Gastrocnemius medialis (tissue), 4 donors: ENCODE measurements at regions not wholly inside any gene's neighbourhood (a gene's known extent, or its start where the extent isn't known, plus 50 kb on each side); places are given as distances from the start of the nearest gene placed in this dataset.

Source experiments
- CTCF ChIP-seq, 5 experiments: fragments of 450-650 bp in 3 of 5; fragments of 200-600 bp in 2 of 5; sonication (generic) in 2 of 5; IDR thresholded peaks in 4 of 5; conservative IDR thresholded peaks in 1 of 5; 1 replicate in 4 of 5; 2 replicates in 1 of 5; pipeline ENCODE4 v1.5.1; 2016 to 2019; ENCODE audit warnings: antibody characterized with exemption in 5 of 5, mild to moderate bottlenecking in 3 of 5, moderate library complexity in 3 of 5
- POLR2A ChIP-seq, 2 donors: fragments of 450-650 bp; IDR thresholded peaks; one replicate each; pipeline ENCODE4 v1.6.1; 2017; ENCODE audit warnings: antibody characterized with exemption in 2 of 2, mild to moderate bottlenecking in 2 of 2, moderate library complexity in 2 of 2

DNA sequence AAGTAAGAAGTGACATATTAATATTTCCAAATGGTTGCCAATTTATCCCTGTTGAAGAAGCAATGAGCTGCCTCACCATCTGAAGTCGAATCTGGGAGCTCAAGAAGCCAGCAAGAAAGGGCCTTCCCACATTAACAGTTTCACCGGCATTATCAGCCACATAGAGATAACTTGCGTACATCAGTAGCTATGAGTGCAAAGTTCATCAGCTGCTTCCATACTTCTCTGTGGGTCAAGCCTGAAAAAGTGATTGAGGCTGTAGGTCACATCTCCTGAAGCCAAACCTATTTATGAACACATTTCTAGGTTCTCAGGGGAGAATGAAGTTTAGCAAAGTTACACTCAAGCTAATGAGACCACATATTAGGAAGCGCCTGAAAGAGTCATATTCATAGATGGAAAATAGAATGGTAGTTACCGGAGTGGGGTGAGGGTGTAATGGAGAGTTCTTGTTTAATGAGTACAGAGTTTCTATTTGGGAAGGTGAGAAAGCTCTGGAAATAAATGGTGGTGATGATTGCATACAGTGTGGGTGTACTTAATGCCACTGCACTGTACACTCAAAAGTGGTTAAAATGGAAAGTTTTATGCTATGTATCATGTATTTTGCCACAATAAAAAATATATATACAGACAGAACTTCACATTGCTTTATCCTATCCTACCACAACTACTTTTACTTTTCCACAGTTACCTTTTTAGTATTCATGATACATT, 189.3 kb upstream of the SP4 start:
- no peak for TF ChIP-seq CTCF (IDR thresholded peaks at IDR 0.05 in 4 of 5, conservative IDR thresholded peaks at IDR 0.05 in 1 of 5)
- no peak for TF ChIP-seq POLR2A (IDR thresholded peaks at IDR 0.05)
